HCT116 (cell line): ENCODE measurements at regions not wholly inside any gene's neighbourhood (a gene's known extent, or its start where the extent isn't known, plus 50 kb on each side); places are given as distances from the start of the nearest gene placed in this dataset.

ENCODE experiments used
- ATAC-seq: fragments of 200-7000 bp; cut with Tn5 transposase; 2 replicates; pipeline ENCODE4 v1.9.1; 2020; ENCODE audit warnings: mild to moderate bottlenecking, moderate library complexity
- BruUV-seq: library from RNA; stranded (reverse); fragments of 400-500 nt; replicated peaks from 2 replicates; lab custom pipeline; 2021; lab: Mats Ljungman, UMichigan
- CTCF ChIA-PET: fragments of 300-600 bp; sonication (Branson Sonifier 250); formaldehyde crosslinking; loops from one replicate; lab custom pipeline; 2021; ENCODE audit warnings: antibody characterized with exemption; lab: Charles Lee
- POLR2A ChIA-PET: fragments of 300-600, 350-600 bp; sonication (Branson Sonifier 250); formaldehyde crosslinking; loops from one replicate; lab custom pipeline; 2021; ENCODE audit warnings: antibody characterized with exemption; lab: Charles Lee
- RAD21 ChIA-PET, 2 experiments: fragments of 300-600 bp; sonication (Branson Sonifier 250); formaldehyde crosslinking; loops; one replicate each; lab custom pipeline; 2023; ENCODE audit warnings: low total read pairs in 2 of 2; ENCODE audit not compliant: uncharacterized antibody in 2 of 2, unreplicated experiment in 2 of 2, low non-redundant PET in 1 of 2; lab: Charles Lee
- DNase-seq: peaks from one replicate; pipeline ENCODE4 v3.0.0-alpha.2; 2010; ENCODE audit warnings: low read depth, low spot score
- H2AFZ ChIP-seq: fragments of 200-600 bp; shearing (Covaris generic), sonication (generic); 2 replicates; pipeline ENCODE4 v1.6.1; 2017; ENCODE audit warnings: low read depth, mixed run types, mixed read lengths, antibody characterized with exemption, low read length; ENCODE audit not compliant: poor library complexity, severe bottlenecking
- H3K27ac ChIP-seq: 2 replicates; pipeline ENCODE4 v1.5.1; 2012; ENCODE audit warnings: low read depth, low read length
- H3K27me3 ChIP-seq: fragments of 200-600 bp; sonication (generic); 2 replicates; pipeline ENCODE4 v1.6.1; 2016; ENCODE audit warnings: mixed run types, low read length, mixed read lengths; ENCODE audit not compliant: insufficient read depth
- H3K36me3 ChIP-seq, 2 experiments: fragments of 200-500 bp in 1 of 2; fragments of 200-600 bp in 1 of 2; sonication (Bioruptor generic) in 1 of 2; sonication (generic) in 1 of 2; 2 replicates each; pipeline versions ENCODE4 v1.5.1 to v1.6.1; 2014 to 2016; ENCODE audit warnings: low read length in 2 of 2, inconsistent platforms in 1 of 2, mixed read lengths in 1 of 2, mixed run types in 1 of 2; ENCODE audit not compliant: insufficient read depth in 2 of 2, control insufficient read depth in 1 of 2
- H3K4me1 ChIP-seq, 2 experiments: fragments of 200-600 bp in 1 of 2; sonication (generic) in 1 of 2; 2 replicates each; pipeline versions ENCODE4 v1.5.1 to v1.6.1; 2012 to 2017; ENCODE audit warnings: low read length in 2 of 2, inconsistent platforms in 1 of 2, mild to moderate bottlenecking in 1 of 2, mixed read lengths in 1 of 2, mixed run types in 1 of 2, moderate library complexity in 1 of 2; ENCODE audit not compliant: insufficient read depth in 2 of 2, control insufficient read depth in 1 of 2
- H3K4me2 ChIP-seq: fragments of 200-600 bp; sonication (generic); 2 replicates; pipeline ENCODE4 v1.6.1; 2017; ENCODE audit warnings: mixed run types, low read length, mixed read lengths
- H3K4me3 ChIP-seq, 2 experiments: fragments of 200-600 bp in 1 of 2; sonication (generic) in 1 of 2; replicated peaks in 1 of 2; 2 replicates each; pipeline ENCODE4 v1.5.1; 2011 to 2016; ENCODE audit warnings: low read length in 2 of 2, control low read depth in 1 of 2, low read depth in 1 of 2, mild to moderate bottlenecking in 1 of 2, mixed read lengths in 1 of 2, mixed run types in 1 of 2
- H3K79me2 ChIP-seq: fragments of 200-600 bp; sonication (generic); 2 replicates; pipeline ENCODE4 v1.6.1; 2017; ENCODE audit warnings: mild to moderate bottlenecking, mixed run types, low read length, moderate library complexity, mixed read lengths; ENCODE audit not compliant: insufficient read depth
- H3K9ac ChIP-seq: fragments of 200-600 bp; sonication (generic); 2 replicates; pipeline ENCODE4 v1.6.1; 2016; ENCODE audit warnings: low read length, mixed read lengths
- H3K9me2 ChIP-seq: fragments of 200-600 bp; sonication (generic), shearing (Covaris generic); 2 replicates; pipeline ENCODE4 v1.6.1; 2017; ENCODE audit warnings: mixed run types, mild to moderate bottlenecking, moderate library complexity; ENCODE audit not compliant: insufficient read depth
- H3K9me3 ChIP-seq, 2 experiments: fragments of 200-500 bp in 1 of 2; fragments of 200-600 bp in 1 of 2; sonication (Bioruptor generic) in 1 of 2; sonication (generic) in 1 of 2; 2 replicates each; pipeline ENCODE4 v1.6.1; 2014 to 2017; ENCODE audit warnings: low read length in 2 of 2, mixed read lengths in 2 of 2, inconsistent platforms in 1 of 2, low read depth in 1 of 2, mild to moderate bottlenecking in 1 of 2, mixed run types in 1 of 2, moderate library complexity in 1 of 2; ENCODE audit not compliant: control insufficient read depth in 1 of 2, insufficient read depth in 1 of 2
- H4K20me1 ChIP-seq: fragments of 200-600 bp; sonication (generic), shearing (Covaris generic); 2 replicates; pipeline ENCODE4 v1.6.1; 2017; ENCODE audit warnings: mixed run types, mild to moderate bottlenecking, moderate library complexity; ENCODE audit not compliant: insufficient read depth
- CBX3 ChIP-seq: IDR thresholded peaks from 2 replicates; pipeline ENCODE4 v1.6.1; 2012; ENCODE audit warnings: low read depth
- ELF1 ChIP-seq: IDR thresholded peaks from 2 replicates; pipeline ENCODE4 v1.6.1; 2012; ENCODE audit warnings: low read depth, borderline replicate concordance
- EZH2 ChIP-seq: fragments of 200-600 bp; sonication (generic); IDR thresholded peaks from 2 replicates; pipeline ENCODE4 v1.6.1; 2017; ENCODE audit warnings: antibody characterized with exemption, mixed run types
- EZH2phosphoT487 ChIP-seq: fragments of 200-600 bp; IDR thresholded peaks from 2 replicates; pipeline ENCODE4 v1.6.1; 2018; ENCODE audit warnings: antibody characterized with exemption, borderline replicate concordance
- FOSL1 ChIP-seq: IDR thresholded peaks from 2 replicates; pipeline ENCODE4 v1.6.1; 2012; ENCODE audit warnings: low read depth
- JUND ChIP-seq: IDR thresholded peaks from 2 replicates; pipeline ENCODE4 v1.6.1; 2012
- POLR2A ChIP-seq: IDR thresholded peaks from 2 replicates; pipeline ENCODE4 v1.7.0; 2011; ENCODE audit warnings: borderline replicate concordance; ENCODE audit not compliant: insufficient read depth, insufficient read length; ENCODE audit errors: extremely low read depth
- SIN3A ChIP-seq: IDR thresholded peaks from 2 replicates; pipeline ENCODE4 v1.6.1; 2012; ENCODE audit warnings: low read depth
- SP1 ChIP-seq: IDR thresholded peaks from 2 replicates; pipeline ENCODE4 v1.6.1; 2012; ENCODE audit warnings: low read depth
- SRF ChIP-seq: IDR thresholded peaks from 2 replicates; pipeline ENCODE4 v1.6.1; 2012; ENCODE audit warnings: low read depth
- TCF7L2 ChIP-seq: IDR thresholded peaks from 2 replicates; pipeline ENCODE4 v1.7.0; 2011; ENCODE audit warnings: borderline replicate concordance, inconsistent platforms; ENCODE audit not compliant: insufficient read depth, insufficient read length; ENCODE audit errors: extremely low read depth
- YY1 ChIP-seq: IDR thresholded peaks from 2 replicates; pipeline ENCODE4 v1.6.1; 2011; ENCODE audit warnings: low read length, low read depth, moderate library complexity, mild to moderate bottlenecking; ENCODE audit not compliant: insufficient replicate concordance; ENCODE audit errors: extremely low read depth
- ZFX ChIP-seq: fragments of 450-650 bp; IDR thresholded peaks from 2 replicates; pipeline ENCODE4 v1.6.1; 2017
- ZNF274 ChIP-seq: fragments of 200-500 bp; sonication (Bioruptor generic); IDR thresholded peaks from 2 replicates; pipeline ENCODE4 v1.6.1; 2014; ENCODE audit warnings: mild to moderate bottlenecking, low read depth, low read length, inconsistent platforms
- intact Hi-C: fragments of 100-400 bp; cut with micrococcal nuclease; formaldehyde crosslinking; loops from 2 replicates; pipeline ENCODE4 v1.10.0; 2022
- TF ChIP-seq, protein P1 (sequence below): IDR thresholded peaks from 2 replicates; pipeline ENCODE4 v1.6.1; 2012
- TF ChIP-seq, protein P2 (sequence below): IDR thresholded peaks from 2 replicates; pipeline ENCODE4 v1.6.1; 2012; ENCODE audit warnings: low read depth
- TF ChIP-seq, protein P3 (sequence below), 3 experiments: fragments of 200-600 bp in 1 of 3; sonication (generic) in 1 of 3; IDR thresholded peaks in 2 of 3; conservative IDR thresholded peaks in 1 of 3; 2 replicates each; pipeline ENCODE4 v1.5.1; 2012 to 2017; ENCODE audit warnings: low read depth in 2 of 3, low read length in 2 of 3, antibody characterized with exemption in 1 of 3, borderline replicate concordance in 1 of 3, control low read depth in 1 of 3, mild to moderate bottlenecking in 1 of 3, mixed read lengths in 1 of 3, mixed run types in 1 of 3, moderate library complexity in 1 of 3; ENCODE audit not compliant: insufficient read depth in 1 of 3
- TF ChIP-seq, protein P4 (sequence below): IDR thresholded peaks from 2 replicates; pipeline ENCODE4 v1.6.1; 2012

DNA sequence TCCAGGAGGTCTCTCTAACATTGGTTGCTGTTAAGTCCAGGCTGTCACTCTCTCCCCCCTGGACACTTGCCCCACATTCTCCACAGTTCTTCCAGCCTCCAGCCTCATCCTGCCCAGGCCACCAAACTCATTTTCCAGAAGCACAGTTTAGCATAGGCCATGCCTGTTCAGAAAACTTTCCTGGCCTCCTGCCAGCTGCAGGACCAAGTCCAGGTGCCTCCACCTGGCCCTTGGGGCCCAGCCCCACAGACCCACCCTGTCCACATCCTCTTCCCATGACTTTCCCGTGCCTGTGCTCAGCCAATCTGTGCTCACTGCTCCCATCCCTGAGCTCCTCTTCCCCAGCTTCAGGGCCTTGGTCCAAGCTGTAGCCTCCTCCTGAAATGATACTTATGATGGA, 905.0 kb downstream of the UQCRFS1 start (continued):
- TF ChIP-seq ELF1 (no peak), ZFX (no peak), TCF7L2 (no peak), SIN3A (no peak), EZH2phosphoT487 (no peak)
- TF ChIP-seq, protein P1, sequence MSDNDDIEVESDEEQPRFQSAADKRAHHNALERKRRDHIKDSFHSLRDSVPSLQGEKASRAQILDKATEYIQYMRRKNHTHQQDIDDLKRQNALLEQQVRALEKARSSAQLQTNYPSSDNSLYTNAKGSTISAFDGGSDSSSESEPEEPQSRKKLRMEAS, result no peak

DNA sequence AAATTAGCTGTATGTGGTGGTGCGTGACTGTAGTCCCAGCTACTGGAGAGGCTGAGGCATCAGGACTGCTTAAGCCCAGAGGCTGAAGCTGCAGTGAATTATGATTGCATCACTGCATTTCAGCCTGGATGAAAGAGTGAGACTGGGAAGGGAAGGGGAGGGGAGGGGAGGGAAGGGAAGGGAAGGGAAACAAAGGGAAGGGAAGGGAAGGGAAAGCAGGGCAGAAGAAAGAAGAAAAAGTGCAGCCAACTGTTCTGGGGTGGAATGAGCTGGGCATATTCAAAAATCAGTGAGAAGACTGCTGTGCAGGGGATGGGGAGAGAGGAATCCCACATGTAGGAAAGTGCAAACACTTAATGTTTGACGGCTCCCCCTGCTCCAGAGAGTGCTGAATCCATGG, 905.5 kb downstream of the UQCRFS1 start:
- H3K9me3 ChIP-seq, result peaks cover 11 to 35% of the 10 kb centered on the region in 2 experiments; a peak in 2 of 4 replicates
- no peaks in the 10 kb centered on the region for H3K36me3 ChIP-seq
- H4K20me1 ChIP-seq, result no peaks in the 10 kb centered on the region
- H3K9me2 ChIP-seq, result no peaks in the 10 kb centered on the region
- ChIA-PET RAD21 (no interaction called here), CTCF (no interaction called here), POLR2A (no interaction called here)
- H3K4me3 ChIP-seq, result no peak overlapping the region
- no peak overlapping the region for H2AFZ ChIP-seq
- intact Hi-C loops, result no loop called here
- DNase-seq, result no peak
- no peak overlapping the region for H3K9ac ChIP-seq
- no peak overlapping the region for H3K27ac ChIP-seq
- BruUV-seq, result no TSS peak
- TF ChIP-seq, protein P1, result no peak
- no peak for TF ChIP-seq POLR2A
- no peak for TF ChIP-seq ZNF274
- no peak for TF ChIP-seq SP1
- TF ChIP-seq, protein P2, sequence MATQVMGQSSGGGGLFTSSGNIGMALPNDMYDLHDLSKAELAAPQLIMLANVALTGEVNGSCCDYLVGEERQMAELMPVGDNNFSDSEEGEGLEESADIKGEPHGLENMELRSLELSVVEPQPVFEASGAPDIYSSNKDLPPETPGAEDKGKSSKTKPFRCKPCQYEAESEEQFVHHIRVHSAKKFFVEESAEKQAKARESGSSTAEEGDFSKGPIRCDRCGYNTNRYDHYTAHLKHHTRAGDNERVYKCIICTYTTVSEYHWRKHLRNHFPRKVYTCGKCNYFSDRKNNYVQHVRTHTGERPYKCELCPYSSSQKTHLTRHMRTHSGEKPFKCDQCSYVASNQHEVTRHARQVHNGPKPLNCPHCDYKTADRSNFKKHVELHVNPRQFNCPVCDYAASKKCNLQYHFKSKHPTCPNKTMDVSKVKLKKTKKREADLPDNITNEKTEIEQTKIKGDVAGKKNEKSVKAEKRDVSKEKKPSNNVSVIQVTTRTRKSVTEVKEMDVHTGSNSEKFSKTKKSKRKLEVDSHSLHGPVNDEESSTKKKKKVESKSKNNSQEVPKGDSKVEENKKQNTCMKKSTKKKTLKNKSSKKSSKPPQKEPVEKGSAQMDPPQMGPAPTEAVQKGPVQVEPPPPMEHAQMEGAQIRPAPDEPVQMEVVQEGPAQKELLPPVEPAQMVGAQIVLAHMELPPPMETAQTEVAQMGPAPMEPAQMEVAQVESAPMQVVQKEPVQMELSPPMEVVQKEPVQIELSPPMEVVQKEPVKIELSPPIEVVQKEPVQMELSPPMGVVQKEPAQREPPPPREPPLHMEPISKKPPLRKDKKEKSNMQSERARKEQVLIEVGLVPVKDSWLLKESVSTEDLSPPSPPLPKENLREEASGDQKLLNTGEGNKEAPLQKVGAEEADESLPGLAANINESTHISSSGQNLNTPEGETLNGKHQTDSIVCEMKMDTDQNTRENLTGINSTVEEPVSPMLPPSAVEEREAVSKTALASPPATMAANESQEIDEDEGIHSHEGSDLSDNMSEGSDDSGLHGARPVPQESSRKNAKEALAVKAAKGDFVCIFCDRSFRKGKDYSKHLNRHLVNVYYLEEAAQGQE, result no peak
- no peak for TF ChIP-seq ZFX
- TF ChIP-seq YY1, result no peak
- TF ChIP-seq SIN3A, result no peak
- TF ChIP-seq JUND, result no peak
- no peak for TF ChIP-seq EZH2phosphoT487
- TF ChIP-seq FOSL1, result no peak
- no peak for TF ChIP-seq CBX3
- no peak for TF ChIP-seq SRF
- TF ChIP-seq, protein P3, sequence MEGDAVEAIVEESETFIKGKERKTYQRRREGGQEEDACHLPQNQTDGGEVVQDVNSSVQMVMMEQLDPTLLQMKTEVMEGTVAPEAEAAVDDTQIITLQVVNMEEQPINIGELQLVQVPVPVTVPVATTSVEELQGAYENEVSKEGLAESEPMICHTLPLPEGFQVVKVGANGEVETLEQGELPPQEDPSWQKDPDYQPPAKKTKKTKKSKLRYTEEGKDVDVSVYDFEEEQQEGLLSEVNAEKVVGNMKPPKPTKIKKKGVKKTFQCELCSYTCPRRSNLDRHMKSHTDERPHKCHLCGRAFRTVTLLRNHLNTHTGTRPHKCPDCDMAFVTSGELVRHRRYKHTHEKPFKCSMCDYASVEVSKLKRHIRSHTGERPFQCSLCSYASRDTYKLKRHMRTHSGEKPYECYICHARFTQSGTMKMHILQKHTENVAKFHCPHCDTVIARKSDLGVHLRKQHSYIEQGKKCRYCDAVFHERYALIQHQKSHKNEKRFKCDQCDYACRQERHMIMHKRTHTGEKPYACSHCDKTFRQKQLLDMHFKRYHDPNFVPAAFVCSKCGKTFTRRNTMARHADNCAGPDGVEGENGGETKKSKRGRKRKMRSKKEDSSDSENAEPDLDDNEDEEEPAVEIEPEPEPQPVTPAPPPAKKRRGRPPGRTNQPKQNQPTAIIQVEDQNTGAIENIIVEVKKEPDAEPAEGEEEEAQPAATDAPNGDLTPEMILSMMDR (IDR thresholded peaks at IDR 0.05 in 2 of 3, conservative IDR thresholded peaks at IDR 0.05 in 1 of 3; ENCODE audit: borderline replicate concordance in 1 of 3, insufficient read depth in 1 of 3, low read depth in 2 of 3, low read length in 2 of 3), result no peak
- TF ChIP-seq TCF7L2, result no peak
- TF ChIP-seq EZH2, result no peak
- no peak for TF ChIP-seq ELF1
- TF ChIP-seq, protein P4, sequence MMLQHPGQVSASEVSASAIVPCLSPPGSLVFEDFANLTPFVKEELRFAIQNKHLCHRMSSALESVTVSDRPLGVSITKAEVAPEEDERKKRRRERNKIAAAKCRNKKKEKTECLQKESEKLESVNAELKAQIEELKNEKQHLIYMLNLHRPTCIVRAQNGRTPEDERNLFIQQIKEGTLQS, result no peak
- H3K27me3 ChIP-seq, result no peaks in the 10 kb centered on the region
- H3K79me2 ChIP-seq, result no peaks in the 10 kb centered on the region
- H3K4me2 ChIP-seq, result no peak overlapping the region
- no peak for ATAC-seq
- H3K4me1 ChIP-seq, result no peaks in the 10 kb centered on the region
